A673 (cell line): ENCODE measurements at regions not wholly inside any gene's neighbourhood (a gene's known extent, or its start where the extent isn't known, plus 50 kb on each side); places are given as distances from the start of the nearest gene placed in this dataset.

Experiments used
- BruUV-seq: library from RNA; stranded (reverse); fragments of 400-500 nt; replicated peaks from 2 replicates; lab custom pipeline; 2021; lab: Mats Ljungman, UMichigan
- CTCF ChIA-PET: fragments of 300-600 bp; sonication (Branson Sonifier 250); formaldehyde crosslinking; loops from one replicate; lab custom pipeline; 2022; ENCODE audit warnings: antibody characterized with exemption; lab: Charles Lee
- POLR2A ChIA-PET: fragments of 300-600 bp; sonication (Branson Sonifier 250); formaldehyde crosslinking; loops from one replicate; lab custom pipeline; 2022; ENCODE audit warnings: antibody characterized with exemption; ENCODE audit not compliant: low non-redundant PET; lab: Charles Lee
- DNase-seq: peaks from one replicate; pipeline ENCODE4 v3.0.0-alpha.2; 2015; ENCODE audit warnings: low spot score
- H3K27ac ChIP-seq: fragments of 200-600 bp; sonication (generic); 2 replicates; pipeline ENCODE4 v1.5.1; 2016; ENCODE audit warnings: mixed run types, low read depth, mild to moderate bottlenecking, mixed read lengths, antibody characterized with exemption, low read length; ENCODE audit not compliant: poor library complexity, severe bottlenecking
- H3K27me3 ChIP-seq: fragments of 200-600 bp; sonication (generic); replicated peaks from 2 replicates; pipeline ENCODE4 v1.6.1; 2017; ENCODE audit warnings: mixed run types, low read depth, mild to moderate bottlenecking, mixed read lengths, antibody characterized with exemption, low read length; ENCODE audit not compliant: insufficient read depth, poor library complexity
- H3K36me3 ChIP-seq: fragments of 200-600 bp; sonication (generic); 2 replicates; pipeline ENCODE4 v1.6.1; 2016; ENCODE audit warnings: mixed run types, mild to moderate bottlenecking, mixed read lengths, antibody characterized with exemption, low read length; ENCODE audit not compliant: insufficient read depth, poor library complexity, severe bottlenecking
- H3K4me1 ChIP-seq: fragments of 200-600 bp; sonication (generic); 2 replicates; pipeline ENCODE4 v1.6.1; 2017; ENCODE audit warnings: mixed run types, mild to moderate bottlenecking, mixed read lengths, antibody characterized with exemption, low read length; ENCODE audit not compliant: insufficient read depth, poor library complexity, severe bottlenecking
- H3K4me3 ChIP-seq: fragments of 200-600 bp; sonication (generic); 2 replicates; pipeline ENCODE4 v1.5.1; 2016; ENCODE audit warnings: low read depth, mixed run types, mild to moderate bottlenecking, mixed read lengths, low read length; ENCODE audit not compliant: poor library complexity, severe bottlenecking
- H3K9me3 ChIP-seq: fragments of 200-600 bp; sonication (generic); 2 replicates; pipeline ENCODE4 v1.6.1; 2016; ENCODE audit warnings: mixed run types, low read depth, mild to moderate bottlenecking, mixed read lengths, antibody characterized with exemption, low read length; ENCODE audit not compliant: poor library complexity, severe bottlenecking
- EZH2 ChIP-seq: fragments of 200-600 bp; sonication (generic); IDR thresholded peaks from 2 replicates; pipeline ENCODE4 v1.6.1; 2017; ENCODE audit warnings: borderline replicate concordance, low read depth, mild to moderate bottlenecking, mixed read lengths, antibody characterized with exemption, low read length; ENCODE audit not compliant: poor library complexity, severe bottlenecking
- intact Hi-C: fragments of 100-400 bp; cut with micrococcal nuclease; formaldehyde crosslinking; loops from one replicate; pipeline ENCODE4 v1.10.0; 2022; ENCODE audit not compliant: unreplicated experiment
- TF ChIP-seq, protein P1 (sequence below): fragments of 300-800, 200-600 bp; sonication (generic); conservative IDR thresholded peaks from 2 replicates; pipeline ENCODE4 v1.5.1; 2017; ENCODE audit warnings: low read depth, mild to moderate bottlenecking, antibody characterized with exemption, low read length, moderate library complexity, mixed read lengths

DNA sequence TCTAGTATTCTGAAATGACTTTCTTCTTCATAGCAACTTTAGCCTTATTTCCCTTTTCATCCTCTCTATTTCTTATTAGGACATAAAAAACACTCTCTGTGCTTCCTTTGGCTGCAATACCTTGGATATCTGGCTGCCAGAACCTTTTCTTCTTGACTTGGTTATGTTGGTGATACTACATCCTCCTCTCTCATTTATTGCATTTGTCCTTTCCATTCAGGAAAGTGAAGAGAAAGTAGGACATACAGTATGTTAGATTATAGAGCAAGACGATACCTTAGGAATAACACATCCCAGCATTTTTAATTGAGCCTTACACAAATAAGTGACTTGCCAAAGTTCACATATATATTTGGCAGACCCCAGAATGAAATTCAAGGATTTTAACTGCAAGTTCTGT, 210.1 kb upstream of the PPP1R3A start:
- ChIA-PET CTCF (no interaction called here), POLR2A (no interaction called here)
- Histone ChIP-seq H3K36me3 (no peaks in the 10 kb centered on the region), H3K27me3 (peaks cover 48% of the 10 kb centered on the region), H3K4me1 (no peaks in the 10 kb centered on the region), H3K4me3 (no peak overlapping the region), H3K27ac (no peak overlapping the region), H3K9me3 (no peaks in the 10 kb centered on the region)
- DNase-seq: no peak
- intact Hi-C loops: no loop called here
- no TSS peak for BruUV-seq
- TF ChIP-seq, protein P1, sequence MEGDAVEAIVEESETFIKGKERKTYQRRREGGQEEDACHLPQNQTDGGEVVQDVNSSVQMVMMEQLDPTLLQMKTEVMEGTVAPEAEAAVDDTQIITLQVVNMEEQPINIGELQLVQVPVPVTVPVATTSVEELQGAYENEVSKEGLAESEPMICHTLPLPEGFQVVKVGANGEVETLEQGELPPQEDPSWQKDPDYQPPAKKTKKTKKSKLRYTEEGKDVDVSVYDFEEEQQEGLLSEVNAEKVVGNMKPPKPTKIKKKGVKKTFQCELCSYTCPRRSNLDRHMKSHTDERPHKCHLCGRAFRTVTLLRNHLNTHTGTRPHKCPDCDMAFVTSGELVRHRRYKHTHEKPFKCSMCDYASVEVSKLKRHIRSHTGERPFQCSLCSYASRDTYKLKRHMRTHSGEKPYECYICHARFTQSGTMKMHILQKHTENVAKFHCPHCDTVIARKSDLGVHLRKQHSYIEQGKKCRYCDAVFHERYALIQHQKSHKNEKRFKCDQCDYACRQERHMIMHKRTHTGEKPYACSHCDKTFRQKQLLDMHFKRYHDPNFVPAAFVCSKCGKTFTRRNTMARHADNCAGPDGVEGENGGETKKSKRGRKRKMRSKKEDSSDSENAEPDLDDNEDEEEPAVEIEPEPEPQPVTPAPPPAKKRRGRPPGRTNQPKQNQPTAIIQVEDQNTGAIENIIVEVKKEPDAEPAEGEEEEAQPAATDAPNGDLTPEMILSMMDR: no peak
- no peak for TF ChIP-seq EZH2

DNA sequence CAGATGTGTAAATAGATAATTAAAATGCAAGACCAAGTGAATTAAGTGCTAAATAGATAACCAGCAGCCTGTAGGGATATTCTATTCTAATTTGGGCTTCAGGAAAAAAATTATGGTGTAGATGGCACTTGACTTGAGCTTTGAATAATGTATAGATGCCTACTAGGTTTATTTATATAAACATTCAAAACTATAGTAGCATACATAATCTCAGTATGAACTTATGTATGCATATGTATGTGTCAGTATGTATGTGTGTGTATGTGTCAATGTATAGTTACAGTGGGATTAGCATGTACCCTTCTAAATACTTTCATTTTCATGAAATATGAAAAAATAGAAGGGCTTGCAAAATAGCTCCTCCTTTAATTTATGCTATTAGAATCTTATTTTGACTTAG, 207.3 kb upstream of the PPP1R3A start:
- peaks cover 42% of the 10 kb centered on the region for H3K27me3 ChIP-seq
- no TSS peak for BruUV-seq
- no peak overlapping the region for H3K27ac ChIP-seq
- ChIA-PET POLR2A (no interaction called here), CTCF (no interaction called here)
- intact Hi-C loops: no loop called here
- no peaks in the 10 kb centered on the region for H3K9me3 ChIP-seq
- no peak for DNase-seq
- TF ChIP-seq, protein P1: no peak
- TF ChIP-seq EZH2: no peak
- H3K4me3 ChIP-seq: no peak overlapping the region
- H3K4me1 ChIP-seq: no peaks in the 10 kb centered on the region
- no peaks in the 10 kb centered on the region for H3K36me3 ChIP-seq

DNA sequence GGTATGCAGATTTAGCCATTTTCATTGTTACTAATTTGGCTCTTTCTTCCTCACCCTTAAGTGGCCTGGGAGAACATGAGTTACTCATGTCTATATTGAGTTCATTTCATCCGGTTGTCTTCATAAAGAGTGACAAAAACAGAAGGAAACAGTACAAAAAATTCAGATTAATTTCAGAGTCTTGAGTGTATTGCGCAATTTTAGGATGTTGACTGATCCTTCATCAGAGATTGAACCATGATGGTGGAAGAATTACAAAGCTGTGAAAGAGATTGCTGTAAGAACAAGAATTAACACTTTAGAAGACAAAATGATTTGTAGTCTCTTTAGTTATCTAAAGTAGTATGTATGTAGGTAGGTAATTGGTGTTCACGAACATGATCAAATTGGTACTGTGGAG, 194.0 kb upstream of the PPP1R3A start:
- no peaks in the 10 kb centered on the region for H3K9me3 ChIP-seq
- DNase-seq: no peak
- no peak overlapping the region for H3K27ac ChIP-seq
- no peak overlapping the region for H3K4me3 ChIP-seq
- intact Hi-C loops: no loop called here
- no TSS peak for BruUV-seq
- CTCF ChIA-PET: no interaction called here
- no peaks in the 10 kb centered on the region for H3K4me1 ChIP-seq
- POLR2A ChIA-PET: no interaction called here
- no peaks in the 10 kb centered on the region for H3K36me3 ChIP-seq
- H3K27me3 ChIP-seq: peaks cover 10% of the 10 kb centered on the region
- no peak for TF ChIP-seq EZH2

DNA sequence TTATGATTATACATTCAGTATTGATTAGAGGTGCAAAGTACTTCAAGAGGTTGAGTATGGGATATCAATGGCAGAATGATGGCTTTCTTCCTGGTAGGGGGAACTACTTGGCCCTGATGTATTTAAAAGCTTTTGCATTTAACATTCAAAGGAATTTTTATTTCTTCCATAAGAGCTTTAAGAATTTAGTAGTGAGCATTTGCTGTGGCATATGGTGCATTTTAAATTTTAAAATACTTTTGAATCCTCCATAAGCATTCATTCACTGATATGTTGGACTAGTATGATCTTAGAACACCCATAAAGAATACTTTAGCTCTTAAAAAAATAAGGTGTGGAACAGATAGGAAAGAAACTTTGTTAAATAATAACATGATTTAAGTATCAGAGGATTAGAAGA, 191.9 kb upstream of the PPP1R3A start:
- peaks cover 10% of the 10 kb centered on the region for H3K27me3 ChIP-seq
- no peak overlapping the region for H3K4me3 ChIP-seq
- POLR2A ChIA-PET: no interaction called here
- no TSS peak for BruUV-seq
- TF ChIP-seq, protein P1: no peak
- TF ChIP-seq EZH2: no peak
- DNase-seq: no peak
- no peaks in the 10 kb centered on the region for H3K36me3 ChIP-seq
- no peaks in the 10 kb centered on the region for H3K9me3 ChIP-seq
- H3K27ac ChIP-seq: no peak overlapping the region
- CTCF ChIA-PET: no interaction called here
- intact Hi-C loops: no loop called here
- H3K4me1 ChIP-seq: no peaks in the 10 kb centered on the region
